ENCODE measurements at regions not wholly inside any gene's neighbourhood (a gene's known extent, or its start where the extent isn't known, plus 50 kb on each side); places are given as distances from the start of the nearest gene placed in this dataset.

GRCh38 chr20:22080985-22081384 is 375.5 kb downstream of the PAX1 start:
- TF ChIP-seq TCF7L2 (IDR thresholded peaks at IDR 0.05; ENCODE audit: low read depth, low read length) (no peak), CCNT2 (IDR thresholded peaks at IDR 0.05; ENCODE audit: borderline replicate concordance, extremely low read depth, insufficient read length, low read depth, low read length) (no peak), KLF1 (tag; IDR thresholded peaks at IDR 0.05) (no peak), KLF16 (IDR thresholded peaks at IDR 0.05) (no peak), NCOR1 (IDR thresholded peaks at IDR 0.05) (no peak), PHF8 (IDR thresholded peaks at IDR 0.05; ENCODE audit: borderline replicate concordance, low read length) (no peak), E2F5 (CRISPR knock-in tag; IDR thresholded peaks at IDR 0.05) (no peak), TGIF2 (CRISPR knock-in tag; IDR thresholded peaks at IDR 0.05) (no peak), ZNF174 (CRISPR knock-in tag; IDR thresholded peaks at IDR 0.05) (no peak), ZNF436 (CRISPR knock-in tag; IDR thresholded peaks at IDR 0.05) (no peak), MTF1 (CRISPR knock-in tag; IDR thresholded peaks at IDR 0.05; ENCODE audit: borderline replicate concordance) (no peak), MED1 (CRISPR knock-in tag; IDR thresholded peaks at IDR 0.05; ENCODE audit: borderline replicate concordance) (no peak), ELF1 (tag; IDR thresholded peaks at IDR 0.05) (no peak), HMGN3 (IDR thresholded peaks at IDR 0.05; ENCODE audit: borderline replicate concordance, extremely low read depth, insufficient read length, low read depth, low read length) (no peak)
- TF ChIP-seq, protein P1, sequence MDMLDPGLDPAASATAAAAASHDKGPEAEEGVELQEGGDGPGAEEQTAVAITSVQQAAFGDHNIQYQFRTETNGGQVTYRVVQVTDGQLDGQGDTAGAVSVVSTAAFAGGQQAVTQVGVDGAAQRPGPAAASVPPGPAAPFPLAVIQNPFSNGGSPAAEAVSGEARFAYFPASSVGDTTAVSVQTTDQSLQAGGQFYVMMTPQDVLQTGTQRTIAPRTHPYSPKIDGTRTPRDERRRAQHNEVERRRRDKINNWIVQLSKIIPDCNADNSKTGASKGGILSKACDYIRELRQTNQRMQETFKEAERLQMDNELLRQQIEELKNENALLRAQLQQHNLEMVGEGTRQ (CRISPR knock-in tag; IDR thresholded peaks at IDR 0.05), result no peak
- no peaks in the 10 kb centered on the region for H4K20me1 ChIP-seq (replicated peaks; ENCODE audit: control insufficient read depth, insufficient read depth, low read length)
- H3K27me3 ChIP-seq (ENCODE audit: control insufficient read depth in 2 of 2, insufficient read depth in 2 of 2, low read length in 2 of 2), result no peaks in the 10 kb centered on the region
- FAIRE-seq, result no peak
- H3K79me2 ChIP-seq (ENCODE audit: control insufficient read depth, insufficient read depth, low read length), result no peaks in the 10 kb centered on the region
- POLR2A ChIA-PET, result no interaction called here
- intact Hi-C loops (cut with micrococcal nuclease) (no loop called here), in situ Hi-C loops (cut with MboI) (no loop called here)
- no TSS peak for BruUV-seq (replicated peaks)
- no peak for DNase-seq (ENCODE audit: extremely low read depth in 1 of 4, low spot score in 3 of 4)
- no peak for ATAC-seq
- no peak overlapping the region for H3K9ac ChIP-seq (ENCODE audit: insufficient read depth in 1 of 2, low read depth in 2 of 2, low read length in 2 of 2)
- H3K27ac ChIP-seq (ENCODE audit: extremely low read depth, low read depth, low read length), result no peak overlapping the region
- 10% methylated on average over 1 of the region's 1 CpG for WGBS (ENCODE audit: insufficient coverage, low coverage, missing lambda C conversion rate)
- H3K9me1 ChIP-seq (ENCODE audit: control insufficient read depth, insufficient read depth, low read length), result no peaks in the 10 kb centered on the region
- no peaks in the 10 kb centered on the region for H3K4me1 ChIP-seq (replicated peaks in 1 of 2; ENCODE audit: control insufficient read depth in 2 of 2, insufficient read depth in 2 of 2, low read length in 2 of 2)
- CTCF ChIA-PET (ENCODE audit: low intra/inter-chr PET ratio), result no interaction called here
- no peak overlapping the region for H3K4me3 ChIP-seq
- no peak overlapping the region for H2AFZ ChIP-seq (ENCODE audit: low read depth, low read length)
- no peaks in the 10 kb centered on the region for H3K36me3 ChIP-seq (ENCODE audit: control insufficient read depth, insufficient read depth, low read length)
- no peaks in the 10 kb centered on the region for H3K9me3 ChIP-seq (replicated peaks; ENCODE audit: control insufficient read depth, insufficient read depth, low read depth, low read length)
- H3K4me2 ChIP-seq (ENCODE audit: insufficient read depth, low read length), result no peak overlapping the region

Measured in K562 (cell line).